ENCODE measurements at regions not wholly inside any gene's neighbourhood (a gene's known extent, or its start where the extent isn't known, plus 50 kb on each side); places are given as distances from the start of the nearest gene placed in this dataset.

DNA sequence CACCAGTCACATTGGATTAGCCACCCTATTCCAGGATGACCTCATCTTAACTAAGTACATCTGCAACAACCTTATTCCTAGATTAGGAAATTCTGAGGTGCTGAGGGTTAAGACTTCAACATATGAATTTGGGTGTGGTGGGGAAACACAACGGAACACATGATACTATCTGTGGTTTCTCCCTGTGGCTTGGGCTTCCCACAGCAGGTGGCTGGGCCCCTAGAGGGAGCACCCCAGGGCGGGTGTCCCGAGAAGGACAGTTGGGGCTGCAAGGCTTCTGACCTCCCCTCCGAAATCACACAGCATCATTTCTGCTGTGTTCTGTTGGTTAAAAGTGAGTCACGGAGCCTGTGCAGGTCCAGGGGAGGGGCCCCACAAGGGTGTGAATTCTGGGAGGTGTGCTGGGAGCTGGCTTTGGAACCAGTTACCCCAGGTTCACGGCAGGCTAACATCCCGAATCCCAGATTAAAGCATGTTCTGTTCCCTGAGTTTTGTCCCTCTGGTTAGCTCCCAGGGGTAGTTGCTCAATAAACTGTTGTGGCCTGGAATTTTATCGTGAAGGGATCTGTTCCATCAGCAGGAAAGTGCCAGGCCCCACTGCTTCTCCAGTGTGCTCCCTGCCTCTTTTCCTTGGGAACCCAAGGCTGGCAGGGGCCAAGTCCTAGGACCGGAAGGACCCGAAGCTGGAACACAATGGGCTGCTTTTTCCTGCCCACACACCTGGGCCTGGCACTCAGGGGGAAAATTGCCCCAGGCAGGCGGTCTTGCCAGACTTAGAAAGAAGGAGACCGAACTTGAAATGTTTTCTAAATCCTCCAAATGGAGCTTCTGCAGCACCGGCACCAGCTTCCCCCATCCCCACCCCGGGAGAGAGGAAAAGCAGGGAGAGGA, 154.0 kb upstream of the WNT4 start:
- intact Hi-C loops (cut with DNase I): no loop called here
- ATAC-seq (ENCODE audit: low FRiP score) (no peak), DNase-seq (peak in 1 of 2 donors; percentile 43)
- Histone ChIP-seq H3K36me3 (ENCODE audit: control insufficient read depth in 1 of 2, insufficient read depth in 2 of 2, low read length in 1 of 2) (no peaks in the 10 kb centered on the region), H3K27me3 (ENCODE audit: control insufficient read depth in 1 of 2, insufficient read depth in 2 of 2, low read length in 1 of 2) (peaks cover 0 to 2% of the 10 kb centered on the region in 2 donors), H3K4me1 (ENCODE audit: control insufficient read depth in 1 of 2, insufficient read depth in 2 of 2, low read length in 2 of 2) (no peaks in the 10 kb centered on the region), H3K4me3 (ENCODE audit: low read length in 2 of 2) (no peak overlapping the region), H3K27ac (ENCODE audit: low read depth in 1 of 2, low read length in 2 of 2) (no peak overlapping the region), H3K9me3 (ENCODE audit: control insufficient read depth, low read length) (peaks cover 6% of the 10 kb centered on the region)
- 50 to 54% methylated on average over 14 of the region's 14 CpGs for WGBS, 2 donors

DNA sequence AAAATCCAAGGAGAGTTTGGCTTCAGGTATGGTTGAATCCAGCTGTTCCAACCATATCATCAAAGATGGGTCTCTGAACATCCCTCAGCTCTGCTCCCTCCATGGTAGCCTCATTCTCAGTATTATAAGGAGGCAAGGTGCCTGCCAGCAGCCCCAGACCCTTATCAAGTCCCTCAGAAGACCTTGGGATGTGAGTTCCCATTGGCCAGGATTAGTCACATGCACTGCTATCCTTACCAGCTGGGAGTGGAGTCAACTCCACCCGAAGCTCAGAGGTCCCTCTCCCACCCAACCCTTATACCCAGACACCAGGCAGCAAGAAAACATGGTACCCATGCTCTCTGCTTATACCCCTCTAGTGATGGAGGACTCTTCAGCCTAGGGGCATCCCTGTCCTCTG, 153.7 kb upstream of the ZBTB40 start:
- Histone ChIP-seq H3K4me1 (ENCODE audit: control insufficient read depth in 1 of 2, insufficient read depth in 2 of 2, low read length in 2 of 2) (no peaks in the 10 kb centered on the region), H3K27me3 (ENCODE audit: control insufficient read depth in 1 of 2, insufficient read depth in 2 of 2, low read length in 1 of 2) (peaks cover 0 to 2% of the 10 kb centered on the region in 2 donors), H3K9me3 (ENCODE audit: control insufficient read depth, low read length) (peaks cover 6% of the 10 kb centered on the region), H3K27ac (ENCODE audit: low read depth in 1 of 2, low read length in 2 of 2) (no peak overlapping the region), H3K36me3 (ENCODE audit: control insufficient read depth in 1 of 2, insufficient read depth in 2 of 2, low read length in 1 of 2) (no peaks in the 10 kb centered on the region), H3K4me3 (ENCODE audit: low read length in 2 of 2) (no peak overlapping the region)
- no peak for ATAC-seq (ENCODE audit: low FRiP score)
- DNase-seq: no peak
- intact Hi-C loops (cut with DNase I): no loop called here
- WGBS, 2 donors: 59 to 73% methylated on average over 1 of the region's 1 CpG

DNA sequence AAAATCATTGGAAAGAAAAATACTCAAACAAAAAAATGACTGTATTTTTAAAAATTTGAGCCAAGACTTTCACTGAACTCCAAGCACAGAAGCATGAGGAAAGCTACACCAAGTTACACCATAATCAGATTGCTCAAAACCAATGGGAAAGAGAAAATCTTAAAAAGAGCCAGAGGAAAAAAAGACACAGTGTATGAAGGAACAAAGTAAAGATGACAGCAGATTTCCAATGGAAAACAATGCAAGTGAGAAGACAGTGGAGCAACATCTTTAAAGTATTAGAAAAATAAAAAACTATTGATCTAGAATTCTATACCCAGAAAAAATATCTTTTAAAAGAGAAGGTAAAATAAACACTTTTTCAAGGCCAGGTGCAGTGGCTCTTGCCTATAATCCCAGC, 147.8 kb upstream of the ZBTB40 start:
- no peaks in the 10 kb centered on the region for H3K36me3 ChIP-seq (ENCODE audit: control insufficient read depth in 1 of 2, insufficient read depth in 2 of 2, low read length in 1 of 2)
- no peak overlapping the region for H3K27ac ChIP-seq (ENCODE audit: low read depth in 1 of 2, low read length in 2 of 2)
- no peaks in the 10 kb centered on the region for H3K9me3 ChIP-seq (ENCODE audit: control insufficient read depth, low read length)
- no peak for ATAC-seq (ENCODE audit: low FRiP score)
- no peak for DNase-seq
- H3K4me1 ChIP-seq (ENCODE audit: control insufficient read depth in 1 of 2, insufficient read depth in 2 of 2, low read length in 2 of 2): no peaks in the 10 kb centered on the region
- intact Hi-C loops (cut with DNase I): no loop called here
- H3K27me3 ChIP-seq (ENCODE audit: control insufficient read depth in 1 of 2, insufficient read depth in 2 of 2, low read length in 1 of 2): no peaks in the 10 kb centered on the region
- no peak overlapping the region for H3K4me3 ChIP-seq (ENCODE audit: low read length in 2 of 2)

DNA sequence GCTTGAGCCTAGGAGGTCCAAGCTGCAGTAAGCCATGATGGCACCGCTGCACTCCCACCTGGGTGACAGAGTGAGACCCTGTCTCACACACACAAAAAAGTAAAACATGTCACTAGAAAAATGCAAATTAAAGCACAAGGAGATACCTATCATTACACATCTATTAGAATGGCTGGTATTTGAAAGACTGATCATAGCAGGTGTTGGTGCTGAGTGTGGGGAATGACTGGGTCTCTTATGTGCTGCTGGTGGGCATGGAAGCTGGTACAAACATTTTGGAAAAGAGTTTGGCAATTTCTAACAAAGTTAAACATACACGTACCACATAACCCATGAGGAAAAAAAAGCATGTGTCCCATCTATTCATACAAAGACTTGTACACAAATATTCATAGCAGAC, 142.1 kb upstream of the ZBTB40 start:
- no peak overlapping the region for H3K4me3 ChIP-seq (ENCODE audit: low read length in 2 of 2)
- intact Hi-C loops (cut with DNase I): no loop called here
- no peak overlapping the region for H3K27ac ChIP-seq (ENCODE audit: low read depth in 1 of 2, low read length in 2 of 2)
- H3K36me3 ChIP-seq (ENCODE audit: control insufficient read depth in 1 of 2, insufficient read depth in 2 of 2, low read length in 1 of 2): no peaks in the 10 kb centered on the region
- no peaks in the 10 kb centered on the region for H3K4me1 ChIP-seq (ENCODE audit: control insufficient read depth in 1 of 2, insufficient read depth in 2 of 2, low read length in 2 of 2)
- peaks cover 1% of the 10 kb centered on the region for H3K9me3 ChIP-seq (ENCODE audit: control insufficient read depth, low read length)
- ATAC-seq (ENCODE audit: low FRiP score) (no peak), DNase-seq (no peak)
- no peaks in the 10 kb centered on the region for H3K27me3 ChIP-seq (ENCODE audit: control insufficient read depth in 1 of 2, insufficient read depth in 2 of 2, low read length in 1 of 2)
- 86 to 87% methylated on average over 2 of the region's 2 CpGs for WGBS, 2 donors

DNA sequence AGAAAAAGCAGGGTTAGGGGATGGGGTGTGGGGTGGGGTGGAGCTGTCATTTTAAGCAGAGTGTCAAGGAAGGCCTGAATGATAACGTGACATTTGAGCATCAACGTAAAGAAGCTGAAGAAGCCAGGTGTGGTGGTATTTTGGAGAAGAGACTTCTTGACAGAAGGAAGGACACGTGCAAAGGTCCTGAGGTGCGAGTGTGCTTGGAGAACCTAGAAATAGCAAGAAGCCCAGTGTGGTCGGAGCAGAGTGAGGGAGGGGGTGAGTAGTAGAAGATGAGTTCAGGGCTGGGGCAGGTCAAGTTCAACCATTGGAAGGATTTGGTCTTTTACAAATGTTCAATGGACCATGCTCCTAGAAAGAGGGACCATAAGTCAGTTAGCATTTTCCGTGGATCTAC, 140.2 kb upstream of the ZBTB40 start:
- no peak overlapping the region for H3K4me3 ChIP-seq (ENCODE audit: low read length in 2 of 2)
- H3K27ac ChIP-seq (ENCODE audit: low read depth in 1 of 2, low read length in 2 of 2): no peak overlapping the region
- ATAC-seq (ENCODE audit: low FRiP score): no peak
- H3K27me3 ChIP-seq (ENCODE audit: control insufficient read depth in 1 of 2, insufficient read depth in 2 of 2, low read length in 1 of 2): no peaks in the 10 kb centered on the region
- no peaks in the 10 kb centered on the region for H3K36me3 ChIP-seq (ENCODE audit: control insufficient read depth in 1 of 2, insufficient read depth in 2 of 2, low read length in 1 of 2)
- H3K9me3 ChIP-seq (ENCODE audit: control insufficient read depth, low read length): peaks cover 1% of the 10 kb centered on the region
- intact Hi-C loops (cut with DNase I): no loop called here
- DNase-seq: no peak
- 91 to 92% methylated on average over 6 of the region's 6 CpGs for WGBS, 2 donors
- no peaks in the 10 kb centered on the region for H3K4me1 ChIP-seq (ENCODE audit: control insufficient read depth in 1 of 2, insufficient read depth in 2 of 2, low read length in 2 of 2)

DNA sequence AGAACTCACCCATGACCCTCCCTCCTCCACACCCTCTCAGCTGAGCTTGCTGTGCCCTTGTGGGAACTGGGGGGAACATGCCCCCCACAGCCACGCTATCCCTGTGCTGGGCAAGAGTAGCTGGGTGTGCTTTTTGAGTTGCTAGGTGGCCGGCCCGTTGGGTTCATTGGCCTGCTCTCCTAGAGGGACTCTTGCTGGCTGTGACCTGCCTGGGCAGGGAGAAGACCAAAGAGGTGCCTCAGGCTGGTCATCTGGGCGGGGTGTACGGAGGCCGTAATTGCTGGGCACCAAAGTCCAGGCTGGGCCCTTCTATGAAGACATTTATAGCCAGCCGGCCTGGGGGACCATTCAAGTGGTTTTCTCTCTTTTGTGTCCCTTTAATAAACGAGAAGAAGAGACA, 138.3 kb upstream of the ZBTB40 start:
- intact Hi-C loops (cut with DNase I): no loop called here
- H3K27ac ChIP-seq (ENCODE audit: low read depth in 1 of 2, low read length in 2 of 2): no peak overlapping the region
- H3K27me3 ChIP-seq (ENCODE audit: control insufficient read depth in 1 of 2, insufficient read depth in 2 of 2, low read length in 1 of 2): no peaks in the 10 kb centered on the region
- DNase-seq (no peak), ATAC-seq (ENCODE audit: low FRiP score) (no peak)
- H3K4me3 ChIP-seq (ENCODE audit: low read length in 2 of 2): no peak overlapping the region
- 87 to 90% methylated on average over 8 of the region's 8 CpGs for WGBS, 2 donors
- H3K4me1 ChIP-seq (ENCODE audit: control insufficient read depth in 1 of 2, insufficient read depth in 2 of 2, low read length in 2 of 2): no peaks in the 10 kb centered on the region
- peaks cover 1% of the 10 kb centered on the region for H3K9me3 ChIP-seq (ENCODE audit: control insufficient read depth, low read length)
- no peaks in the 10 kb centered on the region for H3K36me3 ChIP-seq (ENCODE audit: control insufficient read depth in 1 of 2, insufficient read depth in 2 of 2, low read length in 1 of 2)

DNA sequence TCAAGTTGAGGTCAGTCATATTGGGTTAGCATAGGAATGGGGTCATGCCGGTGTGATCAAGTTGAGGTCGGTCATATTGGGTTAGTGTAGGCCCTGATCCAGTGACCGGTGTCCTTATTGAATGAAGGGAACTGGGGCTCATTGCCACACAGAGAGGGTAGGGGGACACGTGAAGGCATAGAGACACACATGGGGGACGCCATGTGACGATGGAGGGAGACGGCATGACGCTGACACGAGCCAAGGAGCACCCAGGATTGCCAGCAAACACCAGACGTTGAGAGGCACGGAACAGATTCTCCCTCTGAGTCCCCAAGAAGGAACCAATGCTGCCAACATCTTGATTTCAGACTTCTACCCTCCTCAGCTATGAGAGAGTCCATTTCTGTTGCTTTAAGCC, 136.9 kb upstream of the ZBTB40 start:
- Histone ChIP-seq H3K4me1 (ENCODE audit: control insufficient read depth in 1 of 2, insufficient read depth in 2 of 2, low read length in 2 of 2) (no peaks in the 10 kb centered on the region), H3K4me3 (ENCODE audit: low read length in 2 of 2) (no peak overlapping the region), H3K36me3 (ENCODE audit: control insufficient read depth in 1 of 2, insufficient read depth in 2 of 2, low read length in 1 of 2) (no peaks in the 10 kb centered on the region), H3K9me3 (ENCODE audit: control insufficient read depth, low read length) (no peaks in the 10 kb centered on the region), H3K27me3 (ENCODE audit: control insufficient read depth in 1 of 2, insufficient read depth in 2 of 2, low read length in 1 of 2) (no peaks in the 10 kb centered on the region), H3K27ac (ENCODE audit: low read depth in 1 of 2, low read length in 2 of 2) (no peak overlapping the region)
- 88 to 92% methylated on average over 11 of the region's 11 CpGs for WGBS, 2 donors
- intact Hi-C loops (cut with DNase I): no loop called here
- DNase-seq: no peak
- no peak for ATAC-seq (ENCODE audit: low FRiP score)

DNA sequence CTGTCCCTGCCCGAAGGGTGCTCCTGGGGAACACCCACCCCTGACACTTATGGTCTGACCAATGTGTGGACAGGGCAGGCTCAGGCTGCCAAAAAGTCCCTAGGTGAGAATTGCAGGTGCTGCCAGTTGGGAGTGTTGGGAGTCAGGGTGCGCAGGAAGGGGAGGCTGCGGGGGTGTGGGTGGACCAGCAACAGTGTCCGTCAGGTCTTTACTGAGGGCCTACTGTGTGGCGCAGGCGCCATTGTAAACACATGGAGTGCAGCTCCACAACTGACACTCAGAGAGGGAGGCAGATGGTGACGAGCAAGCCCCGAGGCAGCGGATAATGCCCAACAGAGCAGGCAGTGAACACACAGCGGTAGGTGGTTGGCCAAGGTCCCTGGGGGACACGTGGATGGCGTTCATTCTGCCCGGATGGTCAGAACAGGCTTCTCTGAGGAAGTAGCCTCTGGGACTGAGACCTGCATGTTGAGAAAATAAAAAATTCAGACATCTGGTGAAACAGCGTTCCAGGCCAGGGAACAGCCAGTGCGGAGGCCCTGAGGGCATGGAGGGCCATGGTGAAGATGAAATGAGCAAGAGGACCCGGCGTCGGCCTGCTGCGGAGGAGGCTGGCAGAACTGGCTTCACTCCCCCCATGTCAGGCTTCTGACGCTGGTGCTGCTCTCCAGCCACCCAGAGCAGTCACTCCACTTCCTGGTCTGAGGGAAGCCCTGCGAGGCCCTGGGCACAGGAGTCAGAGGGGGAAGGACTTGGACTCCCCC, 136.2 kb upstream of the ZBTB40 start:
- ATAC-seq (ENCODE audit: low FRiP score) (no peak), DNase-seq (no peak)
- 68 to 76% methylated on average over 21 of the region's 21 CpGs for WGBS, 2 donors
- Histone ChIP-seq H3K27me3 (ENCODE audit: control insufficient read depth in 1 of 2, insufficient read depth in 2 of 2, low read length in 1 of 2) (no peaks in the 10 kb centered on the region), H3K4me3 (ENCODE audit: low read length in 2 of 2) (no peak overlapping the region), H3K9me3 (ENCODE audit: control insufficient read depth, low read length) (no peaks in the 10 kb centered on the region), H3K4me1 (ENCODE audit: control insufficient read depth in 1 of 2, insufficient read depth in 2 of 2, low read length in 2 of 2) (no peaks in the 10 kb centered on the region), H3K27ac (ENCODE audit: low read depth in 1 of 2, low read length in 2 of 2) (no peak overlapping the region), H3K36me3 (ENCODE audit: control insufficient read depth in 1 of 2, insufficient read depth in 2 of 2, low read length in 1 of 2) (no peaks in the 10 kb centered on the region)
- intact Hi-C loops (cut with DNase I): no loop called here

Data from aorta (tissue), 5 donors.